Left ventricle myocardium inferior (tissue), 1 donor: ENCODE measurements at regions not wholly inside any gene's neighbourhood (a gene's known extent, or its start where the extent isn't known, plus 50 kb on each side); places are given as distances from the start of the nearest gene placed in this dataset.

Experiments
- DNase-seq: peaks from one replicate; pipeline ENCODE4 v3.0.0-alpha.2; 2020
- H3K27ac ChIP-seq: fragments of 200-600 bp; replicated peaks from 2 replicates; pipeline ENCODE4 v1.8.0; 2021
- H3K27me3 ChIP-seq: fragments of 200-600 bp; 2 replicates; pipeline ENCODE4 v1.8.0; 2021; ENCODE audit warnings: low read depth
- H3K36me3 ChIP-seq: fragments of 200-600 bp; 2 replicates; pipeline ENCODE4 v1.8.0; 2021
- H3K4me1 ChIP-seq: fragments of 200-600 bp; 2 replicates; pipeline ENCODE4 v1.8.0; 2021
- H3K4me3 ChIP-seq: fragments of 200-600 bp; 2 replicates; pipeline ENCODE4 v1.8.0; 2021; ENCODE audit warnings: mild to moderate bottlenecking, moderate library complexity
- H3K9me3 ChIP-seq: fragments of 200-600 bp; replicated peaks from 2 replicates; pipeline ENCODE4 v1.8.0; 2021
- intact Hi-C: fragments of 100-400 bp; cut with micrococcal nuclease; formaldehyde crosslinking; loops from one replicate; pipeline ENCODE4 v1.11.0; 2022
- TF ChIP-seq, protein P1 (sequence below): fragments of 200-600 bp; IDR thresholded peaks from 2 replicates; pipeline ENCODE4 v1.8.0; 2021; ENCODE audit warnings: antibody characterized with exemption, mild to moderate bottlenecking, borderline replicate concordance
- donor health status: DM: no; HTN: yes; CAD: no; lungs with severe emphysema.

DNA sequence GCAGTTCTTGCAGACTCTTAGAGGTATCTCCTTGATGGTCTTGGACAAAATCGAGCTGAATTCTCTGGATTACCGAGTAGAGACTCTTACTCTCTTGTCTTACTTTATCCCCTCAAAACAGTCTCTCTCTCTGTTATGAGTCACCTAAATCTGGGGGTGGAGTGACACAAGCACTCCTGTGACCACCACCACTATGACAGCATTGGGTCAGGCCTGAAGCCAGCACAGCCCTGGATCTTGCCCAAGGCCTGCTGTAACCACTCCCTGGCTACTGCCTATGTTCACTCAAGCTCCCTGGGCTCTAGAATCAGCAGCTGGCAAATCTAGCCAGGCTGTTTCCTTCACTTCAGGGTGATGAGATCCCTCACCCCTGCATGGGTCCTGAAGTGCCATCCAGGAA, 662.5 kb downstream of the LUZP2 start:
- no peaks in the 10 kb centered on the region for H3K36me3 ChIP-seq
- H3K4me3 ChIP-seq = no peak overlapping the region
- H3K27ac ChIP-seq = no peak overlapping the region
- no peaks in the 10 kb centered on the region for H3K27me3 ChIP-seq
- peaks cover 6% of the 10 kb centered on the region for H3K9me3 ChIP-seq
- TF ChIP-seq, protein P1, sequence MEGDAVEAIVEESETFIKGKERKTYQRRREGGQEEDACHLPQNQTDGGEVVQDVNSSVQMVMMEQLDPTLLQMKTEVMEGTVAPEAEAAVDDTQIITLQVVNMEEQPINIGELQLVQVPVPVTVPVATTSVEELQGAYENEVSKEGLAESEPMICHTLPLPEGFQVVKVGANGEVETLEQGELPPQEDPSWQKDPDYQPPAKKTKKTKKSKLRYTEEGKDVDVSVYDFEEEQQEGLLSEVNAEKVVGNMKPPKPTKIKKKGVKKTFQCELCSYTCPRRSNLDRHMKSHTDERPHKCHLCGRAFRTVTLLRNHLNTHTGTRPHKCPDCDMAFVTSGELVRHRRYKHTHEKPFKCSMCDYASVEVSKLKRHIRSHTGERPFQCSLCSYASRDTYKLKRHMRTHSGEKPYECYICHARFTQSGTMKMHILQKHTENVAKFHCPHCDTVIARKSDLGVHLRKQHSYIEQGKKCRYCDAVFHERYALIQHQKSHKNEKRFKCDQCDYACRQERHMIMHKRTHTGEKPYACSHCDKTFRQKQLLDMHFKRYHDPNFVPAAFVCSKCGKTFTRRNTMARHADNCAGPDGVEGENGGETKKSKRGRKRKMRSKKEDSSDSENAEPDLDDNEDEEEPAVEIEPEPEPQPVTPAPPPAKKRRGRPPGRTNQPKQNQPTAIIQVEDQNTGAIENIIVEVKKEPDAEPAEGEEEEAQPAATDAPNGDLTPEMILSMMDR = no peak
- DNase-seq = no peak
- no peaks in the 10 kb centered on the region for H3K4me1 ChIP-seq
- intact Hi-C loops = no loop called here

DNA sequence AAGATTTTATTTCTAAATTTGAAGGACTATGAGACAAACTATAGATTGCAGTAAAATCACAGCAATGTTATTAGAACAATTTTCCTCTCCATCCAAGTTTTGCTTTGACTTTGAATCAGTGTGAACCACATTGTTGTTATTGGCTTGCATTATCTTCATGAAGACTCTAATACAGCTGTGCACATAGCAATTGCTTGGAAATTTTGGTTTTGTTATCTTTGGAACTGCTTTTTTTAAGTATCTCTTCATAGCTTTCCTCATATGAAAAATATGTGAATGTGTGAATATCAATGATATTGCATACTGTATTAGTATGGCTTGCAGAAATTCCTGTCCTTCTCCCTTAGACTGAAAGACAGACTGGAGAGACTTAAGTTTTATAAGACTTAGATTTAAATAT, 666.6 kb downstream of the LUZP2 start:
- H3K9me3 ChIP-seq = peaks cover 25% of the 10 kb centered on the region
- H3K27ac ChIP-seq = no peak overlapping the region
- no peaks in the 10 kb centered on the region for H3K4me1 ChIP-seq
- no peaks in the 10 kb centered on the region for H3K36me3 ChIP-seq
- TF ChIP-seq, protein P1 = no peak
- H3K4me3 ChIP-seq = no peak overlapping the region
- intact Hi-C loops = no loop called here
- no peaks in the 10 kb centered on the region for H3K27me3 ChIP-seq
- no peak for DNase-seq

DNA sequence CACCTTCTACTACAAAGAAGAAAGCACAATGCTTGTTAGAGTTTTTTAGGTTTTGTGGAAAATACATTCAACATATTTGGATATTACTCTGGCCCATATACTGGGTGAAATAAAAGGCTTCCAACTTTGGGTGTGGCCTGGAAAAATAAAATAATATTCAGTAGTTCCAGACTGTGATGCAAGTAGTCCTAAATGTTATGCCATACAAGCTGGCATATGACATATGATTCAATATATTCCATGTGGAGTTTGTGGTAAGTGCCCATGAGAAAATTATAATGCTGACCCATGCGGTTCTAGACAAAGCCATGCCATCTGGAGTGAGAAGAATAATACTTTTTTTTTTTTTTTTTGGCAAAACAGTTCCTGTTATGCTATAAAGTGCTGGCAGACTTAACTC, 683.3 kb downstream of the LUZP2 start:
- Histone ChIP-seq H3K36me3 (no peaks in the 10 kb centered on the region), H3K27me3 (no peaks in the 10 kb centered on the region), H3K27ac (no peak overlapping the region), H3K4me1 (no peaks in the 10 kb centered on the region), H3K4me3 (no peak overlapping the region), H3K9me3 (no peaks in the 10 kb centered on the region)
- TF ChIP-seq, protein P1 = no peak
- no peak for DNase-seq
- intact Hi-C loops = no loop called here

- Histone ChIP-seq H3K27me3 (no peaks in the 10 kb centered on the region), H3K9me3 (no peaks in the 10 kb centered on the region), H3K36me3 (no peaks in the 10 kb centered on the region), H3K4me1 (no peaks in the 10 kb centered on the region), H3K27ac (no peak overlapping the region), H3K4me3 (no peak overlapping the region)
- TF ChIP-seq, protein P1 = no peak
- no peak for DNase-seq
- intact Hi-C loops = no loop called here
Measured at GRCh38 chr11:25183411-25183810, 686.6 kb downstream of the LUZP2 start.

DNA sequence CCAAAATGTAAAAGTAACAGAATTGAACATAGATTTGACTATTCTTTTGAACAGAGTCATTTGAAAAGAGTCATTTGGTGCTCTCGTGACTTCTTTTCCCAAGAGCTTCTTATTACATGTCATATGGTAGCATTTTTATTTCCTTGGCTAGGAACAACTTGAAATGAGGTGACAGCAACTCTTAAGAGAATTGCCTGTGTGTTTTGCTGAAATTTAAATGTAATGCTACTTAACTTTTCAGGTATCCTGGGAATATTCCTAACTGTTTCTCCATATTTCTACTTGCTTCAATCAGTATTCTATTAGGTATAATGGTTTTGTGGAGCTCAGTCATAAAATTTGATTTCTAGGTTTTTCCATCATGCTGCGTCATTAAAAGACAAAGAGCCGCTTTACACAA, 700.7 kb downstream of the LUZP2 start:
- DNase-seq = no peak
- H3K27me3 ChIP-seq = no peaks in the 10 kb centered on the region
- no peak overlapping the region for H3K4me3 ChIP-seq
- peaks cover 12% of the 10 kb centered on the region for H3K9me3 ChIP-seq
- no peak overlapping the region for H3K27ac ChIP-seq
- intact Hi-C loops = no loop called here
- H3K36me3 ChIP-seq = no peaks in the 10 kb centered on the region
- H3K4me1 ChIP-seq = no peaks in the 10 kb centered on the region
- TF ChIP-seq, protein P1 = no peak

DNA sequence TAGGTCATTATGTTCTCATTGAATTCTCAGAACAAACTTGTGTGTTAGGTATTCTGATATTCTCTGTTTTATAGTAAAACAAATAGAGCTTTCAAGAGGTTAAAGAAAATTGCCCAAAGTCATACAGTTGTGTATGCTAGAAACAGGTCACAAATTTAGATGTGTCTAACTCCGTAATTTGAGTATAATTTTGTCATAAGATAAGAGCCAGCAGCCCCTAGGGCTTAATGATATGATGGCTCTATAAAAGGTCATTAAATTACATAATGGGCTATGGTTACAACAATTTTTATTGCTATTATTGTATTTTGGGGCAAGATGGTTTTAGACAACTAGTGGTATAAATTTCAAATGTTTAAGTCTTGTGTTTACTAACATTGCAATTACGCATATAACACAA, 701.9 kb downstream of the LUZP2 start:
- H3K27ac ChIP-seq = no peak overlapping the region
- no peaks in the 10 kb centered on the region for H3K4me1 ChIP-seq
- TF ChIP-seq, protein P1 = no peak
- H3K27me3 ChIP-seq = no peaks in the 10 kb centered on the region
- no peak overlapping the region for H3K4me3 ChIP-seq
- no peaks in the 10 kb centered on the region for H3K36me3 ChIP-seq
- peaks cover 3% of the 10 kb centered on the region for H3K9me3 ChIP-seq
- intact Hi-C loops = no loop called here
- DNase-seq = no peak
